H4 (cell line): ENCODE measurements at regions not wholly inside any gene's neighbourhood (a gene's known extent, or its start where the extent isn't known, plus 50 kb on each side); places are given as distances from the start of the nearest gene placed in this dataset.
A peak's percentile ranks its signal among the peaks of the same experiment; 100 is the strongest.

ENCODE experiments used
- DNase-seq: peaks from one replicate; pipeline ENCODE4 v3.0.0-alpha.2; 2015; ENCODE audit warnings: low spot score

- no peak for DNase-seq
Observed at GRCh38 chr11:27773884-27774283, 73.6 kb upstream of the BDNF start.

GRCh38 chr11:27771516-27771915 lies 71.3 kb upstream of the BDNF start:
- no peak for DNase-seq

GRCh38 chr11:27770576-27770975 lies 70.3 kb upstream of the BDNF start:
- DNase-seq: no peak

GRCh38 chr11:27763736-27764135 lies 63.5 kb upstream of the BDNF start:
- DNase-seq: no peak

GRCh38 chr11:27761356-27761755 lies 61.1 kb upstream of the BDNF start:
- DNase-seq: no peak

GRCh38 chr11:27757953-27758352 lies 57.7 kb upstream of the BDNF start:
- peak; percentile 52 for DNase-seq

GRCh38 chr11:27754035-27755017 lies 54.1 kb upstream of the BDNF start:
- peak; percentile 78 for DNase-seq
